ENCODE measurements at regions not wholly inside any gene's neighbourhood (a gene's known extent, or its start where the extent isn't known, plus 50 kb on each side); places are given as distances from the start of the nearest gene placed in this dataset.

DNA sequence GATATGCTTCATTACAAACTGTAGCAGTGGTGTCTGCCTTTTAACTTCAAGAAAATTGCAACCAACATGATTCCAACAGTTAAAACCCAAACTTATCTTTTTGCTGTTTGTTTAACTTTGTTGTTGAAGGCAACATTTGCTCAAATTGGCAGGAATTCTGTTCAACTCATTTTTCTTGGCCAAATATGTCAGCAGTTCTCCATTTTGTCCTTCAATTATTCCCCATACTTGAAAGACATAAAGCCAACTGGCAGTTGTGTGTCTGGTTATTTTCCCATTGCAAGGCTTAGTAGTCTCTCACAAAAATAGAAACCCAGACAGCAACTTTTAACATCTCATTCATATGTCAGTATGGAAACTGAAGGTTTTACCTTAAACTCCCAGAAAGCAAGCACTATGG is 146.3 kb downstream of the LRIG3 start:
- TF ChIP-seq CTCF (IDR thresholded peaks at IDR 0.05): no peak
- TF ChIP-seq EZH2 (IDR thresholded peaks at IDR 0.05; ENCODE audit: borderline replicate concordance, insufficient read depth, low read depth, low read length, poor library complexity, severe bottlenecking): no peak

Data from B cell (primary cell).